Right hindlimb (tissue), 1 donor: ENCODE measurements at regions not wholly inside any gene's neighbourhood (a gene's known extent, or its start where the extent isn't known, plus 50 kb on each side); places are given as distances from the start of the nearest gene placed in this dataset.

Experiments used
- DNase-seq: peaks from one replicate; pipeline ENCODE4 v3.0.0-alpha.2; 2018

- DNase-seq, result no peak
Measured at GRCh38 chr3:56890448-56891091, 88.8 kb upstream of the ARHGEF3 start.

- DNase-seq, result no peak
Measured at GRCh38 chr3:56889131-56889530, 87.4 kb upstream of the ARHGEF3 start.

DNA sequence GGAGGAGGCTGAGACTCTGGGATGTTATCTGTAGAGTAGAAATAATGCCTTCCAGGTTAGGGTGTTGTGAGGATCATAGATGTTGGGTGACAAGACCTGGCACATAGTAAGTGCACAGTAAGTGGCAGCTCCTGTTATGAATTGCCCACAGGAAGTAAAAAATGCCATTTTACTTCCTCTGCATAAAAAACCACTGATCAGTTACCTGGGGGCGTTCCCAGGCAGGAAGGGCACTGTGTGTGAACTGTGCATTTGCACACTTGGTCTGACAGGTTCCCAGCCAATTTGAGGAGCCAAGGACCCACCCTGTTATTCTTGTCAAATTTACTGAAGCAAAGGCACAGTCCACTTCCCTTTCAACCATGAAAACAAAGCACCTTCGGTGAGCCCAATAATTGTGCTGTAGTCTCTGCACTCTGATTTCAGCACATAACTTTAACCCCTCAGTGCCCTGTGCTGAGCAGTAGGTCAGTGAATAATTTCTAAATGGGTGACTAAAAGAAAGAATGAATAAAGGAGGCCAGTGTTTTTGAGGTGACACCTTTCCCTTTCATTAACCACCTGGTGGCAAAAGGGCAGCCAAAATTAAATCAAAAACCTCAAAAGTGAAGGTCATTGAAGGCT lies 85.8 kb upstream of the ARHGEF3 start:
- no peak for DNase-seq

GRCh38 chr3:56886314-56886713 lies 84.6 kb upstream of the ARHGEF3 start:
- DNase-seq, result no peak

- DNase-seq, result no peak
Measured at GRCh38 chr3:56885879-56886278, 84.1 kb upstream of the ARHGEF3 start.

DNA sequence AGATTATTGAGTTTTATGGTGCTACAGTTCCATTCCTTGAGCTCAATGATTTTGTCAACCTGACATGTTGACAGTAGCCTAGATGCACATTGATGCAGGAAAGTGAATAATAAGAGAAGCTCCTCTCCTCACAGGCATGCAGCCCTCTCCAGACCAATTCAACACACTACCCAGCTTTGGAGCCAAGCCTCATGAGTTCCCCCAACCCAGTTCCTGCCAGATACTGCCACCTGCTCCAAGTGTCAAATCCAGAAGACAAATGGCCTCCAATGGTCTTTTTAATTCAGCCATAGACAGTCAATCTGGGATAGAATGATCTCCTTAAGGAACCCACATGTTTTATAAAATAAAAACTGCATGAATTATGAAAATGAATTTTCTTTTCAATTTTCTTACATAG lies 83.7 kb upstream of the ARHGEF3 start:
- DNase-seq, result peak; percentile 60

DNA sequence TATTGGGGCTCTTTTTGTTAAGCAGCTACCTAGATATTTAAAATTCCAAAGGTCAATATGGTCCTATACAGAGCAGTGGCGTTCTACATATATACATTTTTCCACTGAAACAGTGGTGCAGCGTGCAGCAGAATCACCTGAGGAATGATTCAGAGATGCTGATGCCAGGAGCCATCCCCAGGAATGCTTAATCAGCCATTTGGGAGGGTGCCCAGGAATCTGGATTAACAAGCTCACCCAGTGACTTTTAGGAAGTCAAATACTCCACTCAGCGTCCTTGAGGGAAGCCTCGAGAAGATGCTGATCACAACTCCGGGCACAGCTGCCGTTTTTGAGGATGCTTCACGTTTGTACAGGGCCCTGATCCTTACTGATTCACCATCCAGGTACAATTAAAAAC lies 82.6 kb upstream of the ARHGEF3 start:
- DNase-seq, result no peak

- DNase-seq, result no peak
Measured at GRCh38 chr3:56883828-56884227, 82.1 kb upstream of the ARHGEF3 start.

- DNase-seq, result no peak
Measured at GRCh38 chr3:56882896-56883295, 81.1 kb upstream of the ARHGEF3 start.

DNA sequence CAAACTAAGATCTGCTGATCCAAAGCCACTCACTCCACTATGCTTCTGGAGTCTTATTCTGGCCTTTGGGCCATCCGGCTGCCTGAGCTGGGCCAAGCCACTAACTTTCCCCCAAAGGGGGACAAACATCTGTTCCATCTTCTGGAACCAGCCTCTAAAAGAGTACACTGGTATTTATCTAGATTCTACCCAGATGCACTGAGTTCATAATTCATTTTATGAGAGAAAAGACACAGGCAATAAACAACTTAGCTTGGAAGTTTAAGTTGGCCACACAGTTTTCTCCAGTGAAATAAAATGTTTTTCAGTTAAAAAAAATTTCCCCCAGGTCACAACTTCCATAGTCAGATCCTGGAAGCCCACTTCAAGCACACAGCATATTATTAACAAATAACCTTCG lies 80.1 kb upstream of the ARHGEF3 start:
- DNase-seq, result no peak

DNA sequence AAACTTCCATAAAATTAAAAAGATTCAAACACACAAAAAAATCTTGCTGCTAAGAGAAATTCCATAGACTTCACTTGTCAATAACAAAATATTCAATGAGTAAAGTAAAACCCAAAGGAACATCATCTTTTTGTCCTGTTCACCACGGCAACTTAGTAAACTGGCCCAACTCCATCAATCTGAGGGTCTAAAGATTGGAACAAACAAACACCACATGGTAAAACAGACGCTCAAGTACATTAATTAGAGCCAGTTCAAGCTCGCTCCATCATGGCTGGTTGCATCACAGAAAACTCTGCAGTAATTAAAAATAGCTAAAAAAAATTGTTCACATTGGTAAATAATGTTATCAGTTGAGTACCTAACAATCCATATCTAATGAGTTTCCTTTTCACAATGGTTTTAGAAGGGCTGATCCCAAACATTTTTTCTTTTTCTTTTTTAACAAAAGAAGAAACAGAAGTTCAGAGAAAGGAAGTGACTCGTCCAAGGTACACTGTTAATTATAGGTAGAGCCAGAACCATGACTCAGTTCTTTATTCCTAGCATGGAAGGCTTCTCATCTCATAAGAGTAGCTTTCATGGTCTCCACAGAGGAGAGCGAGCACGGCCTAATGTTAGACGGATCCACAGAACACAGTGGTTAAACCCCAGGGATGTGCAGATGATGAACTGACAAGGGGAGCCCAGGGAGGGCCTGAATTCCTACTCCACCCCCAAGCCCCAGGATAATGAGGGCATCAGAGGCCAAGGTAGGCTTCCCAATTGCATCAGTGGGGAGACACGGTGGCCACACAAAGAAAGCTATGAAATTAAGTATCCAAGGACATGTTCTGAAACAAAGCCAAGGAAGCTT lies 79.2 kb upstream of the ARHGEF3 start:
- DNase-seq, result no peak

GRCh38 chr3:56879436-56880215 lies 77.9 kb upstream of the ARHGEF3 start:
- DNase-seq, result no peak

DNA sequence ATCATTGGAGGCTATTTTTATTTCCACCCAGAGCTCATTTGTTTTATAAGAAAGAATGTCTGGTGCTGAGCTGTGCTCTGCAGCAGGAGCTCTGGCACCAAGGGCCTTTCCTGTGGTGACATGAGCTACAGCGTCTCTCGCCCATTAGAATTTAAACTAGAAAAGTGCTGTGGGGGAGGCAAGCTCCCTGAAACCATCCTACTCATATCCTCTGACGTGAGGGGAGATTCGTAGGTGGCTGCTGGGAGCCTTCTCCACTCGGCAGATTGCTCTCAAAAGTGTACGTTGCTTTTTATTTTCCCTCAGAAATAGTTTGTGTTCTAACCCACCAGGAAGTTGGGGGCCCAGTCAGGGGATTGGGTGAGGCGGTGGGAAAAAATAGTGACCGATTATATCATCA lies 76.3 kb upstream of the ARHGEF3 start:
- DNase-seq, result peak; percentile 72

DNA sequence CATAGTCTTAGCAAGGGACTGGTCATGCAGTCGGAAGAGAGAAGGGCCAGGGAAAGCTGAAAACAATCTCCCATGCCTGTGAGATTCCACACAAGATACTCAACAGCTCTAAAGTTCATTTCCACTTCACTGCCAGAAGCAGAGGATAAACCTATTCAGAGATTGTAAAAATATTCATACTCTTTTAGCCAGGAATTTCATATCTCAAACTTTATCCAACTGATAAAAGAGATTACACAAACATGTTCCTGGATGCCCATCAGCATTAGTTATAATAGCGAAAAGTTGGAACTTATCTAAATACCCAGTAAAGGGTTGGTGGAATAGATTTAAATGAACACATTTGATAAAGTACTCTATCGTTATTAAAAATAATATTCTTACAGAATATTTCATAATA lies 75.2 kb upstream of the ARHGEF3 start:
- no peak for DNase-seq

GRCh38 chr3:56874269-56874668 lies 72.5 kb upstream of the ARHGEF3 start:
- no peak for DNase-seq

DNA sequence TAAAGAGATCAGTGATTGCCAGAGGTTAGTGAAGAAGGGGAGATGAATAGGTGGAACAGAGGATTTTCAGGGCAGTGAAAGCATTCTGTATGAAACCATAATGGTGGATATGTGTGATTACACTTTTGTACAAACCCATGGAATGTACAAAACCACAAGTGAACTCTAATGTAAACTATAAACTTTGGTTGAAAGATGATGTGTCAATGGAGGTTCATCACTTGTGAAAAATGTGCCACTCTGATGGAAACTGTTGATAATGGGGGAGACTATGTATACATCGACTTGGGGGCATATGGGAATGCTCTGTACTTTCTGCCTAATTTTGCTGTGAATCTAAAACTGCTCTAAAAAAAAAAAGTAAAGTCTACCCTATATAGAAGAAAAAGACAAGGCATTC lies 68.7 kb upstream of the ARHGEF3 start:
- no peak for DNase-seq

DNA sequence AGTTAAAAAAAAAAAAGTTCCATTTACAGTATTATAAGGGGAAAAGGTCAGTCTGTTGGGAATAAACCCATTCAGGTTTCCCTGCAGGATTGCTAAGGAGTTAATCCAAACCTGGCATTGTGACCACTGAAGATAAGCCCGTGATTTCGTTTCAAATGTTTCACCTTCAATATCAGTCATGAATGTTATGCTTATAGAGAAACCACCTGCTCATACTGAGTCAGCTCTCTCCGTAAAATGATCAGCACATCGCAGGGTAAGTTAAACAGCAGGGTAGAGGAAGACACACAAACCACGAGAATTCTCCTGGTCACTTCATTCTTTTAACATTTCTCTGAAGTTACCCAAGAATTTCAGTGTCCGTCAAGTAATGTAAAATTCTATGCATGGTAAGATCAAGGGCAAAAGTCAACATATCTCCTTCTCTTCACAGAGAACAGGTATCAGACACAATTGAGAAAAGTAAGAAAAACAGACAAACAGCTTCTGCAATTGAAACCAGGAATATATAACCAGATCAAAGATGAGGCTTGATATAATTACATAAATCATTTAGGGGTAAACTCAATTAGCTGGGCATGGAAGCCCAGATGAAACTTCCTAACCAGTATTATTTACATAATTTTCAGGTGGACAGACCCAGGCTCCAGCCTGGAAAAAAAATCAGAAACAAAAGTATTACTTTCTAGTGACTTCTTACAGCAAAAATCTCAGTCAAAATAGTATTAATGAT lies 67.6 kb upstream of the ARHGEF3 start:
- DNase-seq, result no peak

DNA sequence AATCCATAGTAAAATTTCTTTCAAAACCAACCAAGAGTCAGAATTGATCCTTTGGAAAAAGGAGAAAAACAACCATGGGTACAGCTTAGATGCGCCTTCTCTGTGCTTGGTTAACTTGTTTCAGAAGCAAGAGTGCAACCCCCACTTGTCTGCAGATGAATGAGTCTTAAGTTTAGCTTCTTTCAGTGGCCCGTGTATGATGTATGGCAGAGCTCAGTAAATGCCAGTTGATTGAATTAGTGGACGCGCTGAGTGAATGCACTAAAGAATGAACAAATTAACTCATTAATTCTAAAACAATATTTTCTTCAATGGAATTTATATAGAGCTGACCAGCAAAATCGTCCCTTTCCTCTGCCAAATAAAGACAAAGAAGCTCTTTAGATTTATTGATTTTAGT lies 67.0 kb upstream of the ARHGEF3 start:
- DNase-seq, result no peak

GRCh38 chr3:56867671-56868070 lies 65.9 kb upstream of the ARHGEF3 start:
- DNase-seq, result no peak

DNA sequence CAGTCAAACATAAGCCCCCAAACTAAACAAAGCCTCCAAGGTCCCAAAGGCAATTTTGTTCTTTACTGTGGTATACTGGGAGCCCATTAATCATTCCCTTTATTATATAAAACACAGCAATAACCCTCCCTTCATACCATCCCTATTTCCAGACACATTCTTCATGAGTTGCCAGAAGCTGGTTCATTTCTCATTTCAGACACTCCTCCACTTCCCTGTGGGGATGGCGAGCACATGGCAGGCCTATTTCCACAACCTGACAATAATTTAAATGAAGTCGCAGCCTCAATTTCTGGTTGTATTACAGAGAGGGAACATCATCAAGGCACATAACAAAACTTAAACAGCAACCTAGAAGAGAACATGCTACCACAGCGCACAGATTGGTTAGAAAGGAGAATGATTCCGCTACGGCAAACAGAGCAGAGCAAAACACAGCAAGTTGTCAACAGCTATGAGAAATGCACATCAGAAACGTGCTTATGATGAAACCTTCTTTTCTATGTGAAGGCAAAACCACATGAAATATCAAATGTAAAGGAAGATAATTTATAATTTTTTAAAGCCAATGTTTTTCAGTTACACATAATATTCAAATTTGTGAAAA lies 63.3 kb upstream of the ARHGEF3 start:
- DNase-seq, result no peak

DNA sequence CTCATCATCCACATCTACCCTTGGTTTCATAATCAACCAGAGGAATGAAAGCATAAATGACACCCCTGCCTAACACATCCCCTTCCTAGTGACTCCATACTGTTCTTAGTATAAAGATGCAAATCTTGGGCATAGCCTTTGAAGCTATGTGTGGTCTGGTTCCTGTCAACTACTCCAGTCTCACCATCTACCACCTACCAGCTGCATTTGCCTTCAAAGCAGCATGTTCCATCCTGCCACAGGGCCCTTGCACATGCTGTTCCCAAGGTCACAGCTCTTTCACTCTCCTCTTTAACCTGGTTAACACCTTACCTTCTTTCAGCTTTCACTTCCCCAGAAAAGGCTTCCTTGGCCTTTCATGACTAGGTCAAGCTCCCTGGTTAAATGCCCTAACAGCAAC lies 62.3 kb upstream of the ARHGEF3 start:
- no peak for DNase-seq
